ENCODE measurements at regions not wholly inside any gene's neighbourhood (a gene's known extent, or its start where the extent isn't known, plus 50 kb on each side); places are given as distances from the start of the nearest gene placed in this dataset.

DNA sequence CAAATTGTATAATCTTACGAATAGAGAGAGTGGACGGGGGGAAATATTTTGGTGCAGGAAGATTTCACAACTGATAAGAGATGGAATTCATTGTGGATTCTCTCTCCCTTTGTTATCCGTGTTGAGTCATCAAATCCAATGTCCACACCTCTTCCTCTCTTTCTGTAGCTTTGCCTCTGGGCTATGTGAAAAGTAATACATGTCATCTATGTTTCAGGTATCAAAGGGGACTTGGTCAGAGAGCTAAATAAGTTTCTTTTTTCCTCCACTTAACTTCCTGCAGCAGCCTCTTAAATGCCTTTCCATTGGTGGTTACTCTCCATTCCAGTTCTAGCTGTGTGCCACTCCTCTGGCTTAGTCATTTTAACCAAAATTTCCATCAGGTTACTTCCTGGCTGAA lies 169.3 kb upstream of the NXPH2 start:
- TF ChIP-seq BHLHE40 (IDR thresholded peaks at IDR 0.05; ENCODE audit: borderline replicate concordance) (no peak), FOXA1 (IDR thresholded peaks at IDR 0.05) (no peak), SP1 (IDR thresholded peaks at IDR 0.05) (no peak)
